IPS DF 6.9 (cell line): ENCODE measurements at regions not wholly inside any gene's neighbourhood (a gene's known extent, or its start where the extent isn't known, plus 50 kb on each side); places are given as distances from the start of the nearest gene placed in this dataset.

Experiments
- DNase-seq: peaks from one replicate; pipeline ENCODE4 v3.0.0-alpha.2; 2013; ENCODE audit warnings: low read depth, low spot score
- H3K27ac ChIP-seq: one replicate; pipeline ENCODE4 v1.5.1; 2013; ENCODE audit warnings: low read length, control low read depth
- H3K27me3 ChIP-seq: 2 replicates; pipeline ENCODE4 v1.6.1; 2013; ENCODE audit warnings: mild to moderate bottlenecking, low read length; ENCODE audit not compliant: control insufficient read depth, insufficient read depth
- H3K36me3 ChIP-seq: 2 replicates; pipeline ENCODE4 v1.6.1; 2013; ENCODE audit warnings: low read length; ENCODE audit not compliant: control insufficient read depth, insufficient read depth
- H3K4me1 ChIP-seq: 2 replicates; pipeline ENCODE4 v1.6.1; 2013; ENCODE audit warnings: low read length; ENCODE audit not compliant: control insufficient read depth, insufficient read depth
- H3K4me3 ChIP-seq: 2 replicates; pipeline ENCODE4 v1.5.1; 2013; ENCODE audit warnings: mild to moderate bottlenecking, low read length
- H3K9me3 ChIP-seq: 2 replicates; pipeline ENCODE4 v1.6.1; 2013; ENCODE audit warnings: low read length, inconsistent platforms; ENCODE audit not compliant: control insufficient read depth, insufficient read depth
- WGBS: extraction: QIAGEN DNeasy Blood & Tissue Kit; methylation state at CpG from one replicate; pipeline ENCODE4 v1.1.7; 2013; ENCODE audit warnings: mixed read lengths, missing lambda C conversion rate; ENCODE audit not compliant: insufficient read length, insufficient coverage; 5-methylcytosine and 5-hydroxymethylcytosine counted together

GRCh38 chr6:117128052-117128451 is 137.3 kb upstream of the VGLL2 start:
- no CpG with 5 or more reads among the region's 1 CpG for WGBS
- Histone ChIP-seq H3K27me3 (no peaks in the 10 kb centered on the region), H3K4me1 (no peaks in the 10 kb centered on the region), H3K9me3 (no peaks in the 10 kb centered on the region), H3K27ac (no peak overlapping the region), H3K4me3 (no peak overlapping the region), H3K36me3 (no peaks in the 10 kb centered on the region)
- DNase-seq: no peak

- no peaks in the 10 kb centered on the region for H3K4me1 ChIP-seq
- H3K4me3 ChIP-seq: no peak overlapping the region
- DNase-seq: no peak
- H3K27ac ChIP-seq: no peak overlapping the region
- no CpG with 5 or more reads among the region's 2 CpGs for WGBS
- no peaks in the 10 kb centered on the region for H3K27me3 ChIP-seq
- no peaks in the 10 kb centered on the region for H3K36me3 ChIP-seq
- H3K9me3 ChIP-seq: no peaks in the 10 kb centered on the region
These were observed 135.2 kb upstream of the VGLL2 start for GRCh38 chr6:117130125-117130524.

DNA sequence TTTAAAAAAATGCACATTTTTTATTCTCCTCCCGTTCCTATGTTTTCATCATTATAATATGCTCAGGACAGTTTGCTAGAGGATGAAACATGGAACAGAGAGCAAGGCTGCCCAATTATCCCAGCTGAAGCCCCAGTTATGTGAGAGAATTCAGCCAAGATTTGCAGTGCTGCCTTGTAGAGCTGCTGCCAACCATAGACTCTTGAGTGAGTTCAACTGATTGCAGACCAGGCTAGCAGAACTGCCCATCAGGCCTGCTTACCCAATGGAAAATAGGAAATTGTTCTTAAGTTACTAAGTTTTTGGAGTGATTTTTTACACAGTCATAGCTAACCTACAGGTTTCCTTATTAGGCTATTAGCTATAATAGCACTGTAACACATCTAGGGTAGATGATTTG is 128.7 kb upstream of the VGLL2 start:
- Histone ChIP-seq H3K27me3 (no peaks in the 10 kb centered on the region), H3K36me3 (no peaks in the 10 kb centered on the region), H3K4me3 (no peak overlapping the region), H3K9me3 (no peaks in the 10 kb centered on the region), H3K27ac (no peak overlapping the region), H3K4me1 (no peaks in the 10 kb centered on the region)
- no CpG with 5 or more reads among the region's 1 CpG for WGBS
- DNase-seq: no peak

- no peak overlapping the region for H3K27ac ChIP-seq
- DNase-seq: no peak
- no peaks in the 10 kb centered on the region for H3K4me1 ChIP-seq
- WGBS: no CpG with 5 or more reads among the region's 4 CpGs
- no peak overlapping the region for H3K4me3 ChIP-seq
- no peaks in the 10 kb centered on the region for H3K27me3 ChIP-seq
- no peaks in the 10 kb centered on the region for H3K36me3 ChIP-seq
- H3K9me3 ChIP-seq: no peaks in the 10 kb centered on the region
These were observed 127.6 kb upstream of the VGLL2 start for GRCh38 chr6:117137711-117138110.

DNA sequence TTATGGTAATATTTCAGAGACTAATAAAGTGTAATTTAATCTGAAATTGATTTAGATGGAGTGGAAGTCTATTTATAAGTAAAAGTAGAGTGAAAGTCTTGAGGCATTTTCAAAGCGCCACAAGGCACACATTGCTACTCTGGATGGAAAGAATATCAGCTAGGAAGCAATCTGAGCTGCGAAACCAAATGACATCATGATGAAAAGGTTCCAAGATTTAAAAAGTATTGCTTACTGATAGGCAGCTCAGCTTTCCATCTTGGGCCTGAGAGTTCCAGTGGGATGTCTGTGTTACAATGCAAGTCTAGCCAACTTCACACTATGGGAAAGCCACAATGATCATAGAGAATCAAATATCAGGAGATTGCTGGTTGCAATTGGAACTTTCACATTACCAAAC is 126.9 kb upstream of the VGLL2 start:
- no peaks in the 10 kb centered on the region for H3K4me1 ChIP-seq
- H3K27me3 ChIP-seq: no peaks in the 10 kb centered on the region
- H3K27ac ChIP-seq: no peak overlapping the region
- H3K9me3 ChIP-seq: no peaks in the 10 kb centered on the region
- DNase-seq: no peak
- H3K36me3 ChIP-seq: no peaks in the 10 kb centered on the region
- no CpG with 5 or more reads among the region's 2 CpGs for WGBS
- no peak overlapping the region for H3K4me3 ChIP-seq

DNA sequence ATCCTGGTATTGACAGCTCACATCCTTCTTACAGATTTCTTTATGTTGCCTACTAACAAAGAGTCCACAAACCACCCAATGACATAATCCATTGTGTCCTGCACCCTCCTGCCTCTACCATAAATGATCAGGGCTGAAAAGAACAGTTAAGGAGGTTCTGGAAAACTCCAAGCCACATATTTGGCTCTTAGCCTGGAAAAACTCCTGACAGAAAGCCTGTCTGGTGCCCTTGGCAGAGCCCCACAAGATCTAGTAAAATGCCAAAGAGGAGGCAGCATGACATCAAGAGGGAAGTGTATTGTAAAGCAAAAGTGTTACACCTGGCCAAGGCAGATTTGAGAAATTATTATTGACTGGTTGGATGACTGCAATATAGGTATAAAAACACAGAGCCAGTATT is 126.4 kb upstream of the VGLL2 start:
- no peak for DNase-seq
- H3K9me3 ChIP-seq: no peaks in the 10 kb centered on the region
- no peak overlapping the region for H3K4me3 ChIP-seq
- H3K27ac ChIP-seq: no peak overlapping the region
- H3K4me1 ChIP-seq: no peaks in the 10 kb centered on the region
- no peaks in the 10 kb centered on the region for H3K27me3 ChIP-seq
- no peaks in the 10 kb centered on the region for H3K36me3 ChIP-seq

DNA sequence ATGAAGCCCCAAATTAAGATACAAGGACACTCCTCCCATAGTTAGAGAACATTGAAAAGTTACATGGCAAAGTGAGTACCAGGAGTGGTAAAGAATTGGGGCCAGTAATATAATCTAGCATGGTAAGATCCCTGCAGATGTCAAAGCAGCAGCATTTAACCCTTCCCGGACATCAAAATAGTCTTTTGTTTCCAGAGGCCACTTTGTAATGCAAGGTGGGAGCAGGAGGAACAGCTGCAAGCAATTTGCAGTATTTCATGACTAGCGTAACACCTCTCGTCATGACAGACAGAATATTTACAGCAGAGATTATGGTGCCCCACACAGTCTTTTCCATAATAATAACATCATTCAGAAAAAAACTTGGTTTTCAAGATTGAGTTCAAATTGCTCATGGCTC is 123.2 kb upstream of the VGLL2 start:
- Histone ChIP-seq H3K4me1 (no peaks in the 10 kb centered on the region), H3K9me3 (no peaks in the 10 kb centered on the region), H3K27me3 (no peaks in the 10 kb centered on the region), H3K27ac (no peak overlapping the region), H3K36me3 (no peaks in the 10 kb centered on the region), H3K4me3 (no peak overlapping the region)
- no CpG with 5 or more reads among the region's 3 CpGs for WGBS
- no peak for DNase-seq

DNA sequence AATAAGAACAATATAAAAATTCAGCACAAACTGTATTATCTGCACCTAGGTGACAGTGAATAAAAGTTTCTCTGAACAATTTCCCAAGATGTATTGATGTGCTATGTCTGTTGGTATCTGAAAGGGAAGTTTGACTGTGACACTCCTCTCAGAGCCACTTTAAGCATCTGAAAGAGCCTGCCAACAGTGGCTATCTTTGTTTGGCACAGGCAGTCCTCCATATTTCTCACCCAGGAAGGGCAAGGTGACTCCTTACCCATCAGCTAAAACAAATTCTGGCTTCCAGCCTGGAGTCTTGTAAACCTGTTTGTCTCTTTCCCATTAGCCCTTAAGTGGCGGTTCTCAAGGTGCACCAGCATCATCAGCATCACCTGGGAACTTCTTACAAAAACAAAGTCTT is 122.4 kb upstream of the VGLL2 start:
- no peaks in the 10 kb centered on the region for H3K36me3 ChIP-seq
- no peaks in the 10 kb centered on the region for H3K4me1 ChIP-seq
- H3K4me3 ChIP-seq: no peak overlapping the region
- no CpG with 5 or more reads among the region's 1 CpG for WGBS
- H3K9me3 ChIP-seq: no peaks in the 10 kb centered on the region
- H3K27me3 ChIP-seq: no peaks in the 10 kb centered on the region
- no peak overlapping the region for H3K27ac ChIP-seq
- no peak for DNase-seq

DNA sequence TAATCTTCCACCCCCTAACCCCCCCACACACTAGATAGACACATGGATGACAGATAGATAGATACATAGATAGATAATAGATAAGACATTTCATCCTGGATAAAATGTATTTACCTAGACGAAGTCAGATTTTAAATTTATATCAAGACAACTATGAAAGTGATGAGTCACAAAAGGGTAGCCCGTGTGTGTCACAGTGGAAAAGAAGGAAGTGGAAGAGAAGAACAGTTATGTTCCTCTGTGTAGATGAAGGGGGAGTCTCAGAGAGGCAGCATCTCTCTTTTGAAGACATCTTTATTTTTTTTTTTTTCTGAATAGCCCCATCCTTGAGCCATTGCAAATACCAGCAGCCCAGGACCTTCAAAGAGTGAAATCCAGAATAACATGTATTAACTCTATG is 121.7 kb upstream of the VGLL2 start:
- Histone ChIP-seq H3K9me3 (no peaks in the 10 kb centered on the region), H3K27me3 (no peaks in the 10 kb centered on the region), H3K27ac (no peak overlapping the region), H3K4me3 (no peak overlapping the region), H3K4me1 (no peaks in the 10 kb centered on the region), H3K36me3 (no peaks in the 10 kb centered on the region)
- no peak for DNase-seq
- WGBS: no CpG with 5 or more reads among the region's 2 CpGs

DNA sequence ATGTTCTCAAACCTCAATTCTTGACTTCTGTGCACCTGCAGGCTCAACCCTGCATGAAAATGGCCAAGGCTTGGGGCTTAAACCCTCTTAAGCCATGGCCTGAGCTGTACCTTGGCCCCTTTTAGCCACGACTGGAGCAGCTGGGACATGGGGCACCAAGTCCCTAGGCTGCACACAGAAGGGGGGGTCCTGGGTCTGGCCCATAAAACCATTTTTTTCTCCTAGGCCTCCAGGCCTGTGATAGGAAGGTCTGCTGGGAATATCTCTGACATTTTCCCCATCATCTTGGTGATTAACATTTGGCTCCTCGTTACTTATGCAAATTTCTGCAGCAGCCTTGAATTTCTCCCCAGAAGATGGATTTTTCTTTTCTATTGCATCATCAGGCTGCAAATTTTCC is 119.4 kb upstream of the VGLL2 start:
- no peaks in the 10 kb centered on the region for H3K4me1 ChIP-seq
- DNase-seq: no peak
- H3K27me3 ChIP-seq: no peaks in the 10 kb centered on the region
- WGBS: no CpG with 5 or more reads among the region's 2 CpGs
- H3K36me3 ChIP-seq: no peaks in the 10 kb centered on the region
- no peak overlapping the region for H3K4me3 ChIP-seq
- H3K27ac ChIP-seq: no peak overlapping the region
- H3K9me3 ChIP-seq: no peaks in the 10 kb centered on the region

GRCh38 chr6:117149324-117149723 is 116.0 kb upstream of the VGLL2 start:
- Histone ChIP-seq H3K4me3 (no peak overlapping the region), H3K27me3 (no peaks in the 10 kb centered on the region), H3K36me3 (no peaks in the 10 kb centered on the region), H3K4me1 (no peaks in the 10 kb centered on the region), H3K27ac (no peak overlapping the region), H3K9me3 (no peaks in the 10 kb centered on the region)
- no CpG with 5 or more reads among the region's 1 CpG for WGBS
- DNase-seq: no peak
